Testis (tissue), 2 donors: ENCODE measurements at regions not wholly inside any gene's neighbourhood (a gene's known extent, or its start where the extent isn't known, plus 50 kb on each side); places are given as distances from the start of the nearest gene placed in this dataset.

Experiments used
- DNase-seq: peaks from one replicate; pipeline ENCODE4 v3.0.0-alpha.2; 2019
- H3K27ac ChIP-seq, 2 donors: fragments of 200-600 bp; sonication (generic); one replicate each; pipeline ENCODE4 v1.5.1; 2019
- H3K27me3 ChIP-seq: fragments of 200-600 bp; sonication (generic); one replicate; pipeline ENCODE4 v1.5.1; 2019
- H3K36me3 ChIP-seq: fragments of 200-600 bp; sonication (generic); one replicate; pipeline ENCODE4 v1.5.1; 2017; ENCODE audit warnings: low read depth; ENCODE audit errors: missing control alignments
- H3K4me1 ChIP-seq: fragments of 200-600 bp; sonication (generic); one replicate; pipeline ENCODE4 v1.5.1; 2019
- H3K4me3 ChIP-seq, 2 donors: fragments of 200-600 bp; sonication (generic); one replicate each; pipeline ENCODE4 v1.5.1; 2017 to 2019
- H3K9me3 ChIP-seq: fragments of 200-600 bp; sonication (generic); one replicate; pipeline ENCODE4 v1.5.1; 2017
- CTCF ChIP-seq, 3 experiments: fragments of 450-650 bp in 2 of 3; fragments of 200-600 bp in 1 of 3; sonication (generic) in 1 of 3; IDR thresholded peaks; one replicate each; pipeline ENCODE4 v1.5.1; 2016 to 2019; ENCODE audit warnings: antibody characterized with exemption in 3 of 3, mild to moderate bottlenecking in 2 of 3, moderate library complexity in 1 of 3
- POLR2A ChIP-seq: fragments of 450-650 bp; IDR thresholded peaks from one replicate; pipeline ENCODE4 v1.6.1; 2017; ENCODE audit warnings: antibody characterized with exemption, mild to moderate bottlenecking, moderate library complexity
- WGBS, 2 donors: methylation state at CpG; one replicate each; pipeline ENCODE4 v1.1.5; 2018; 5-methylcytosine and 5-hydroxymethylcytosine counted together
- intact Hi-C: fragments of 100-400 bp; cut with DNase I; formaldehyde crosslinking; loops from one replicate; pipeline ENCODE4 v1.15.1; 2023; ENCODE audit warnings: low total_unique reads

- intact Hi-C loops, result no loop called here
- no peaks in the 10 kb centered on the region for H3K9me3 ChIP-seq
- no peak overlapping the region for H3K27ac ChIP-seq
- no peak for DNase-seq
- no peak overlapping the region for H3K4me3 ChIP-seq
- no peak for TF ChIP-seq CTCF (IDR thresholded peaks at IDR 0.05)
- TF ChIP-seq POLR2A, result no peak
- no peaks in the 10 kb centered on the region for H3K27me3 ChIP-seq
- H3K4me1 ChIP-seq, result no peaks in the 10 kb centered on the region
- no peaks in the 10 kb centered on the region for H3K36me3 ChIP-seq
Observed at GRCh38 chr11:96707273-96707672, 317.5 kb downstream of the JRKL start.

GRCh38 chr11:96708219-96708878 is 318.5 kb downstream of the JRKL start:
- Histone ChIP-seq H3K9me3 (no peaks in the 10 kb centered on the region), H3K27ac (no peak overlapping the region), H3K4me3 (no peak overlapping the region), H3K27me3 (no peaks in the 10 kb centered on the region), H3K36me3 (no peaks in the 10 kb centered on the region), H3K4me1 (no peaks in the 10 kb centered on the region)
- intact Hi-C loops, result no loop called here
- DNase-seq, result no peak
- TF ChIP-seq POLR2A (no peak), CTCF (IDR thresholded peaks at IDR 0.05) (no peak)
- WGBS, 2 donors, result 62 to 72% methylated on average over 4 of the region's 4 CpGs

- H3K9me3 ChIP-seq, result no peaks in the 10 kb centered on the region
- TF ChIP-seq POLR2A (no peak), CTCF (IDR thresholded peaks at IDR 0.05) (no peak)
- H3K27me3 ChIP-seq, result no peaks in the 10 kb centered on the region
- H3K27ac ChIP-seq, result no peak overlapping the region
- no peaks in the 10 kb centered on the region for H3K4me1 ChIP-seq
- 63 to 74% methylated on average over 2 of the region's 2 CpGs for WGBS, 2 donors
- no peak overlapping the region for H3K4me3 ChIP-seq
- intact Hi-C loops, result no loop called here
- H3K36me3 ChIP-seq, result no peaks in the 10 kb centered on the region
- DNase-seq, result no peak
Observed at GRCh38 chr11:96713301-96713700, 323.5 kb downstream of the JRKL start.

- WGBS, 2 donors, result 66 to 77% methylated on average over 2 of the region's 2 CpGs
- Histone ChIP-seq H3K27me3 (no peaks in the 10 kb centered on the region), H3K9me3 (no peaks in the 10 kb centered on the region), H3K4me3 (no peak overlapping the region), H3K36me3 (no peaks in the 10 kb centered on the region), H3K27ac (no peak overlapping the region), H3K4me1 (no peaks in the 10 kb centered on the region)
- no peak for TF ChIP-seq POLR2A
- TF ChIP-seq CTCF (IDR thresholded peaks at IDR 0.05), result no peak
- no peak for DNase-seq
- intact Hi-C loops, result no loop called here
Observed at GRCh38 chr11:96714689-96715088, 324.9 kb downstream of the JRKL start.

GRCh38 chr11:96715208-96715607 is 325.4 kb downstream of the JRKL start:
- no peaks in the 10 kb centered on the region for H3K4me1 ChIP-seq
- no peak overlapping the region for H3K27ac ChIP-seq
- H3K9me3 ChIP-seq, result no peaks in the 10 kb centered on the region
- no peaks in the 10 kb centered on the region for H3K27me3 ChIP-seq
- H3K4me3 ChIP-seq, result no peak overlapping the region
- no peak for TF ChIP-seq CTCF (IDR thresholded peaks at IDR 0.05)
- TF ChIP-seq POLR2A, result no peak
- intact Hi-C loops, result no loop called here
- DNase-seq, result no peak
- 40 to 47% methylated on average over 3 of the region's 3 CpGs for WGBS, 2 donors
- no peaks in the 10 kb centered on the region for H3K36me3 ChIP-seq
